Neural cell (in vitro differentiated cells): ENCODE measurements at regions not wholly inside any gene's neighbourhood (a gene's known extent, or its start where the extent isn't known, plus 50 kb on each side); places are given as distances from the start of the nearest gene placed in this dataset.

Experiments
- EP300 ChIP-seq: fragments of 450-650 bp; conservative IDR thresholded peaks from 2 replicates; pipeline ENCODE4 v1.6.1; 2014; ENCODE audit warnings: antibody characterized with exemption, mild to moderate bottlenecking, moderate library complexity; ENCODE audit not compliant: poor library complexity, severe bottlenecking
- EZH2 ChIP-seq: fragments of 200-600, 300-800 bp; shearing (Covaris generic), sonication (generic); IDR thresholded peaks from 2 replicates; pipeline ENCODE4 v1.6.1; 2014; ENCODE audit warnings: antibody characterized with exemption, low read length, borderline replicate concordance, mild to moderate bottlenecking; ENCODE audit not compliant: insufficient read depth, poor library complexity, severe bottlenecking
- MXI1 ChIP-seq: fragments of 450-650 bp; conservative IDR thresholded peaks from 2 replicates; pipeline ENCODE4 v1.6.1; 2014; ENCODE audit warnings: antibody characterized with exemption, mild to moderate bottlenecking; ENCODE audit not compliant: poor library complexity, severe bottlenecking
- POLR2AphosphoS5 ChIP-seq: IDR thresholded peaks from 2 replicates; pipeline ENCODE4 v1.6.1; 2012
- RAD21 ChIP-seq: fragments of 450-650 bp; conservative IDR thresholded peaks from 2 replicates; pipeline ENCODE4 v1.6.1; 2014; ENCODE audit warnings: antibody characterized with exemption, mild to moderate bottlenecking, moderate library complexity
- SMC3 ChIP-seq: fragments of 450-650 bp; conservative IDR thresholded peaks from 2 replicates; pipeline ENCODE4 v1.6.1; 2014; ENCODE audit warnings: antibody characterized with exemption, mild to moderate bottlenecking, moderate library complexity; ENCODE audit not compliant: poor library complexity
- TAF1 ChIP-seq: IDR thresholded peaks from 2 replicates; pipeline ENCODE4 v1.6.1; 2012; ENCODE audit warnings: low read depth
- TF ChIP-seq, protein P1 (sequence below): fragments of 450-650 bp; IDR thresholded peaks from 2 replicates; pipeline ENCODE4 v1.5.1; 2014; ENCODE audit warnings: antibody characterized with exemption, mild to moderate bottlenecking, moderate library complexity; ENCODE audit not compliant: poor library complexity, severe bottlenecking
- TF ChIP-seq, protein P2 (sequence below): IDR thresholded peaks from 2 replicates; pipeline ENCODE4 v1.6.1; 2012; ENCODE audit warnings: borderline replicate concordance

DNA sequence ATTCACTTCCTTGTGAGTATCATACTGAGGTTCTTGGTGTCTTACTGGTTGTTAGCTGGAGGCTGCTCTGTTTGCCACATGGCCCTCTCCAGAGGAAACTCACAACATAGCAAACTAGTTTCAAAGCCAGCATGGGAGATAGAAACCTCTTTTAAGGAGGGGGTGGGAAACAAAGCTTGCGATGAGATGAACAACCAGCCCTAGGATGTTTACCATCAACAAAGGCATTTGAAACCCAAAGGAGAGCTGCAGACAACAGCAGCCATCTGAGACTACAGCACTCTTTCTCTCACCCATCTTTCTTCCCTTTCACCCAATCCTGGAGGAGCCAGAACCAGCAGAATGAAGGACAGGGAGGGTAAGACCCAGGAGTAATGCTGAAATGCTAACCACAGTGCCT is 182.1 kb downstream of the NEBL start:
- TF ChIP-seq POLR2AphosphoS5 (no peak), EZH2 (no peak), EP300 (no peak), SMC3 (no peak), RAD21 (no peak), TAF1 (no peak), MXI1 (no peak)
- TF ChIP-seq, protein P1, sequence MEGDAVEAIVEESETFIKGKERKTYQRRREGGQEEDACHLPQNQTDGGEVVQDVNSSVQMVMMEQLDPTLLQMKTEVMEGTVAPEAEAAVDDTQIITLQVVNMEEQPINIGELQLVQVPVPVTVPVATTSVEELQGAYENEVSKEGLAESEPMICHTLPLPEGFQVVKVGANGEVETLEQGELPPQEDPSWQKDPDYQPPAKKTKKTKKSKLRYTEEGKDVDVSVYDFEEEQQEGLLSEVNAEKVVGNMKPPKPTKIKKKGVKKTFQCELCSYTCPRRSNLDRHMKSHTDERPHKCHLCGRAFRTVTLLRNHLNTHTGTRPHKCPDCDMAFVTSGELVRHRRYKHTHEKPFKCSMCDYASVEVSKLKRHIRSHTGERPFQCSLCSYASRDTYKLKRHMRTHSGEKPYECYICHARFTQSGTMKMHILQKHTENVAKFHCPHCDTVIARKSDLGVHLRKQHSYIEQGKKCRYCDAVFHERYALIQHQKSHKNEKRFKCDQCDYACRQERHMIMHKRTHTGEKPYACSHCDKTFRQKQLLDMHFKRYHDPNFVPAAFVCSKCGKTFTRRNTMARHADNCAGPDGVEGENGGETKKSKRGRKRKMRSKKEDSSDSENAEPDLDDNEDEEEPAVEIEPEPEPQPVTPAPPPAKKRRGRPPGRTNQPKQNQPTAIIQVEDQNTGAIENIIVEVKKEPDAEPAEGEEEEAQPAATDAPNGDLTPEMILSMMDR: no peak
- TF ChIP-seq, protein P2, sequence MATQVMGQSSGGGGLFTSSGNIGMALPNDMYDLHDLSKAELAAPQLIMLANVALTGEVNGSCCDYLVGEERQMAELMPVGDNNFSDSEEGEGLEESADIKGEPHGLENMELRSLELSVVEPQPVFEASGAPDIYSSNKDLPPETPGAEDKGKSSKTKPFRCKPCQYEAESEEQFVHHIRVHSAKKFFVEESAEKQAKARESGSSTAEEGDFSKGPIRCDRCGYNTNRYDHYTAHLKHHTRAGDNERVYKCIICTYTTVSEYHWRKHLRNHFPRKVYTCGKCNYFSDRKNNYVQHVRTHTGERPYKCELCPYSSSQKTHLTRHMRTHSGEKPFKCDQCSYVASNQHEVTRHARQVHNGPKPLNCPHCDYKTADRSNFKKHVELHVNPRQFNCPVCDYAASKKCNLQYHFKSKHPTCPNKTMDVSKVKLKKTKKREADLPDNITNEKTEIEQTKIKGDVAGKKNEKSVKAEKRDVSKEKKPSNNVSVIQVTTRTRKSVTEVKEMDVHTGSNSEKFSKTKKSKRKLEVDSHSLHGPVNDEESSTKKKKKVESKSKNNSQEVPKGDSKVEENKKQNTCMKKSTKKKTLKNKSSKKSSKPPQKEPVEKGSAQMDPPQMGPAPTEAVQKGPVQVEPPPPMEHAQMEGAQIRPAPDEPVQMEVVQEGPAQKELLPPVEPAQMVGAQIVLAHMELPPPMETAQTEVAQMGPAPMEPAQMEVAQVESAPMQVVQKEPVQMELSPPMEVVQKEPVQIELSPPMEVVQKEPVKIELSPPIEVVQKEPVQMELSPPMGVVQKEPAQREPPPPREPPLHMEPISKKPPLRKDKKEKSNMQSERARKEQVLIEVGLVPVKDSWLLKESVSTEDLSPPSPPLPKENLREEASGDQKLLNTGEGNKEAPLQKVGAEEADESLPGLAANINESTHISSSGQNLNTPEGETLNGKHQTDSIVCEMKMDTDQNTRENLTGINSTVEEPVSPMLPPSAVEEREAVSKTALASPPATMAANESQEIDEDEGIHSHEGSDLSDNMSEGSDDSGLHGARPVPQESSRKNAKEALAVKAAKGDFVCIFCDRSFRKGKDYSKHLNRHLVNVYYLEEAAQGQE: no peak
